DMS53 (cell line): ENCODE measurements at regions not wholly inside any gene's neighbourhood (a gene's known extent, or its start where the extent isn't known, plus 50 kb on each side); places are given as distances from the start of the nearest gene placed in this dataset.

Source experiments
- DNase-seq: peaks from one replicate; lab custom pipeline; 2025; lab: John Stamatoyannopoulos, UW

DNA sequence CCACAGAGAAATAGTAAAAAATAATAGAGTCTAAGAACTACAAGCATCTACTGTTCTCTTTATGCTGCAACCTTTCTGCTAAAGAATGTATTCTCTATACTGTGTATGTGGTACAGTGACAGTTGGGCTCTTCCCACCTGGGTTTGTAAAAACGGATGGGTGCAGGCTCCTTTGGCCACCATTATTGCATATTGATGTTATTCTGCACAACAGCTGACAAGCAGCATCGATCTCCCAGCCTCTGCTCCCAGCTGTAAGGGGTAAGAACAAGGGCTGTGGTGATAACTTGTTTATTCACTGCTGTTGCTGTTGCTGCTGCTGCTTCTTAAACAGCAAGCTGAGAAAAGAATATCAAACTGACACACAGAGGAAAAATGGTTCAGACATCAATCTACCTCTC, 56.1 kb downstream of the KCNRG start:
- DNase-seq: no peak

DNA sequence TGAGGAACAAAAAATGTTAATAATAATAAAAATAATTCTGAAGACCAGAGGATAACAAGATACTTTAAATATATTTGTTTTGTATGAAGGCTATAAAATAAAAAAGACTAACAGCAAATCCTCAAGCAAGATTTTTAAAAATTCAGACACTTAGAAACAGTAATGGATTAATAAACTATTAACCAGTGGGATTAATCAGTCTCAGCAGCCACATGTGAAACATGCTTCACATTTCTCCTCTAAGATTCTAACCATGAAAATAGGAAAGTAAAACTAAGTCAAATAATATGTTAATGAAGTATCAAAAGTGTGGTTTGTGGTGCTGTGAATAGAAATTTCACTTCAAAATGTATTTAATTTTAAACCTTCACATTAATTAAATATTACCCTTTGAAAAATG, 57.4 kb downstream of the KCNRG start:
- no peak for DNase-seq

DNA sequence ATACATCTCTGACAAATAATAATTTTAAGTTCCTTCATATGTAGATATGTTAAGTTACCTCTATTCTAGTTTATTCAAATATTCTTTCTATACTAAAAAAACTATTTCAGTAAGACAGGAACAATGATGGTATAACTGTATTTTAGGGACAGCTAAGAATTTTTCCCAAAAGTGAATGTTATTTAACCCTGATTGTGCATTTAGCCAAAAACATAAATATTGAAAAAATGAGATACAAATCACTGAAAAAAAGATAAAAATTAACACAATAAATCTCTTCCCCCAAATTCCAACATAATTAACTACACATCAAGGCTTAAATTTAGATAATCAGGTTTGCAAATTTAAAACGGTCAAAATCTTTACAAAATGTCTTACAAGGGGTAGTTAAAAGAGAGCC, 58.1 kb downstream of the KCNRG start:
- no peak for DNase-seq

DNA sequence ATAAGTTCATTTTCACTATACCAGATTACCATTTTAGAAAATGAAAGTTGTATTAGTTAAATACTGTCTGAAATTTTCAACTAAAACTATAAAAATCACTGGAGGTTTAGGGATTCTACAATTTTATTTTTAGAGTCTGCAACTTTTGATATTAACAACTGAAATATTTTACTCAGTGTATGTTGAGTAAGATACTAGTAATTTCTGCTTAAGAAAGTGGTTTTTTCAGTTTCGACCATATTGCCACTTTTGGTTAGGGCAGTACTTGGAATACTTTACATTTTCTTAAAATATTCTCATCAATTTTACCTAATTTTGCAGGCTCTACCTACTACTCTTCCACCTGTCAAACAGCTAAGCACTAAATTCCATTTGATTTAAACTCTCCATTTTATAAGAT, 59.6 kb downstream of the KCNRG start:
- DNase-seq: no peak

DNA sequence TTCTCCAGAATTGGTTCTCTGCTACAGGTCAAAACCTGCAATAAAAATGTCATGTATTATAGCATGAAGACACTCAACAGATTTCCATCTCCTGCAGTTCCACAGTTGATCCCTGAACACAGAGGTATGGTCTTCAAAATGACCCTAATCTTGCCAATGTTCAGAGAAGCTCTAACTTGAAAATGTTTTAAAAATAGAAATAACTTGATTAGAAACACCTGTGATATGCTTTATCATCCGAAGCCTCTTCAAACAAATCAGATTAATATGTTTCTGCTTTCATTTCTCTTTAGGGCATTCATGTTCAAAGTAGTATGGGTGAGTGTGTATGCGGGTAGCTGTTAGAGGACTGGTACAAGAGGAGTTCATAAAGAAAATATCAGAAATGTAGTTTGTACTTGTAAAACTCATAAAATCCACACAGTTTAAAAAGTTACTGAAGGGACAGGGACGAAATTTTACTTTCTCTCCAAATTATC, 60.4 kb downstream of the KCNRG start:
- no peak for DNase-seq

DNA sequence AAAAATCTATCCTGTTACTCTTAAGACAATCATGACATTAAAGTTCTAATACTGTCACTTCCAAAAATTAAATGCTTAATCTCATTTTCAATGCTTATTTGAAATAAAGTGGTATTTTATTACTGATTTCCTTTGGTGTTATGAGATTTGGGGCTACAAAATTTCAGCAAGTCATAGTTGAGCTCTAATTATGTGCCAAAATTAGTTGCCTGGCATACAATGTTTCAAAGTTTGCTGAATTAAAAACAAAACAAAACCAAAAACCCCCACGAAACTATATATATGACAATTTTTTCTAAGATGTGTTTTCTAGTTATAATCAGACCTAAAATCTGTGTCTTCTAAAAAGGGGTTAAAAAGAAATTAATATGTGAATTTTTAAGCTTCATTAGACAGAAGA, 62.2 kb downstream of the KCNRG start:
- no peak for DNase-seq

DNA sequence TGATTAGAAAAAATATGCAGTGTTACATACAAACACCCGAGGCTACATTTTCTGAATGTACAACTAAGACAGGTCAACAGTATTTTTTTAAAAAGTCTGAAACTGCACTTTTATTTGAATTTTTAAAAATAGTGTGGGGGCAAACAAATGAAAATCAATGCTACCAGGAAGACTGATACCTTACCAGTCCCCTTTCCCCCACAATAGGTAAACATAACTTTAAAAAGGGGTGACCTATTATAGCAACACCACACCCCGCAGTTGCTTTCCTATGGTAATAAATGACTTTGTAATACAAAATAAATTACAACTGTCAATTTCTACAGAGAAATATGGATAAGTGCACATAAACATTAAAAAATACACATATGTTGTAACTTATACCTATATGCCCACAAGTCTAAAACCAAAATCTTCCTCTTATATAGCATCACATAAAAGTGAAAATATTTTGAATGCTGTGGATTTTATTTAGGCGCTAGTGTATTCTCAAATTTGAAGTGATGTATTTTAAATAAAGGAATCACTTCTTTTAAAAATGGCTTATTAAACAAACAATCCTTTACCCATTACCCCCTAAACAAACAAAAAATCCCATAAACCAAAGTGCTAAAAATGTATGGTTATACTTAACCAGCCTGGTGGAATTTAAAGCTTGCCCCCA, 63.1 kb downstream of the KCNRG start:
- DNase-seq: no peak

DNA sequence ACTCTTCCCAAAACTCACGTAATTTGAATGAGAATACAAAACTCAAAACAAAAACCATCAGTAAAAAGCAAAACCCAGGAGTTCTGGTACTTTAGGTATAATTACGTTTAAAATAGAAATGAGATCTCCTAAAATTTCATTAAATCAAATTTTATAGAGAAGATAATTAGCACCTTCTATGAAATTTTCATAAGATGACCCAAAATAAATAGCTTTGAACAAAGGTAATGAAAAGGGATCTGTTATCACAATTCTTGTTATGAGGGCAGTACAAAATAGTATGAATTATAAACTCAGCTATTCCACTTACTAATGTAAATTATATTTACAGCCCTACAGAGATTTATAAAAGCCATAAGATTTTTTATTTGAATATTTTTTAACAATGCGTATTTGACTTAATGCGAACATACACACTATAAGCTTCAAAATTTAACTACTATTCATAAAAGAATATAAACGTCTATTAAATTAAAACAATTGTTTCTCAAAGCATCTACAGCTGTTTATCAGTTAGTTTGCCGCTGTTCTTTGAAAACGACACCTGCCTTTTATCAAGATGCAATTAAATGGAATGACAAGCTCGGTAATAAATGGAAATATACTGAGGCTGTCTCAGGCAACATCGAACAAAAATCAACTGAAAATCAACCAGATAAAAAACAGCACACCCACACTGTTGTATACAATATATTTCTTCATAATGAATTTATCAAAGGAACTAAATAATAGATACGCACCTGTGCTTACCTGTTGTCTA, 63.8 kb downstream of the KCNRG start:
- no peak for DNase-seq

DNA sequence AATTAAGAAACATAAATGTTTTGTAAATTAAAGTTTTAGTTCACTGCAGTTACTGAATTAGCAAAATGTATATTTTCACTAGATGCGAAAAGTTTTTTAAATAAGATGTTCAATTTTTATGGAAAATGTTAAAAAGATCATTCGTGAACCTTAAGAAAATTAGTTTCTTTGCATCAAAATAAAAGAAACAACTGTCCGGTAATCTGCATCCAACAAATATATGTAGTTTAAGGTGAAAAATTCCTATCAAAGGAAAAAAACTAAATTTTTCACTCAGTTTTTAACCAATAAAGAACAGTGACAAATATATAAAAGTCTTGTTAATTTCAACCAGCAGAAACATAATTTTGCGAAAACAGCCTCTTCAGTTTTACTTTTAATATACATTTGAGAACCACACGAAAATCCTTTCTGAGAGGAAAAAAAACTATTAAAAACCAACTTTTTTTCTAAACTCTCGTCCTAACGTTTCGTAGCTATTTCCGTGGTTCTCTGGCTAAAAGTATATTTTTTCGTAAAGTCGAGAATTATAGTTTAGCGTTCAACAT, 64.5 kb downstream of the KCNRG start:
- DNase-seq: no peak

DNA sequence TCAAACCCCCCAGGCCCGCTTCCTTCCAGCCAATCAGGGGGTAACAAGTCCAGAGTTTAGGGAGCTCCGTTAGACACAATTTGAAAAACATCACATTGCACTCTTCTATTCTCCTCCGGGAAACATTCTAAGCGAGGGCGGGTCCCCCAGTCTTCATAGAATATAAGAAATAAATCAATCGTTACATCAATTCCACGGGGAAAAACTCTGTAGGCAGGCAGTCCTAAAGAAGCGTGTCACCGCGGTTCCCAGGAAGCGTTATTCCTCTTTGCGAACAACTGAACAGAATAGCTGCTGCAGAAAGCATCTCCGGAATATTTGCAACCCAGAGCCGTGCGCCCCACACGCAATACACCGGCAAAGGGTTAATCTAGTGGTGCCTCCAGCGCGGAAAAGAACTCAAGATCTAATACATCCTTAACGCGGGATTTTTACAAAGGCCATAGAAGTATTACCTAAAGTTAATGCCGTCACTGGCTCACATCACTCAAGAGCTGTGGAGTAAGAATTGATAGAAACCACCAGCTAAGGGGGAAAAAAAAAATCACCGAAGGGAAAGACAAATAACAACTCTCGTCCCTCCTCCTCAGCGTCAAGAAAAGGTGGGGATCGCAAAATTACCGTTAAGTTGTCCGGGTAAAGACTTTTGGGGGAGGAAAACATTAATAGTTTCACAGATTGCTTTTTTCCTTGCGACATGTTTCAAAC, 65.1 kb downstream of the KCNRG start:
- DNase-seq: peak; percentile 58

DNA sequence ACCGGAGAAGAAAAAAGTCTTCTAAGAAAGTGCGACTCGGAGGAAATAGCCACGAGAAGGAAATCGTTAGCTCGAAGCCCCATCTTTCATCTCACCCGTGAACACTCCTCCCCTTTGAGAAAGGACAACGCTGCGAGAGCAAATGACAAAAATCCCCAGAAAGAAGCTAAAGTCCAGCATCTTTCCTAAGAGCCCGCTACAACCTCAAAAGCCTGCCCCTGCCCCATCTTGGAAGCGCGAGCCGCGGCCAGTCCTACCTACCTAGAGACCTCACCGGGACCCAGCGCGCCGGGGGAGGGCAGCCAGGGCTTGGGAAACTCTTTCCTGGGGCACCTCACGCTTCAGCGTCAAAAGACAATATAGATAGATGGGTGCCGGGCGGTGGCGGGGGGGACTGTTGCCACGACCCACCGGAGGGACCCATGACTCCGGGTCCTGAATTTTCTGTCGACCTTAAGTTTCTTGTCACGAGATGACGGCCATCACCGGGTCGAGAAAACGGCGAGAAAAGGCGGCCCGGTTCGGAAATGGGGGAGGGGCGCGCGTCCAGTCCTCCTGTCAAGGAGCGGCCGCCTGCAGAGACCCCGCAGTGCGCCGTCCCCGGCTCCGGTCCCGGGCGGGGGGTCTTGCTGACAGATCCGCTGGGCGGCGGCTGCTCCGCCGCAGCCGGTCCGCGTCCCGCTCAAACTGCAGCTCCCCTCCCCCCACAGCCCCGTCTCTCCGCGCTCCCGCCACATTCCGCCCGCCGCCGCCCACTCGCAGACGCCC, 65.9 kb downstream of the KCNRG start:
- peak; percentile 68 for DNase-seq

DNA sequence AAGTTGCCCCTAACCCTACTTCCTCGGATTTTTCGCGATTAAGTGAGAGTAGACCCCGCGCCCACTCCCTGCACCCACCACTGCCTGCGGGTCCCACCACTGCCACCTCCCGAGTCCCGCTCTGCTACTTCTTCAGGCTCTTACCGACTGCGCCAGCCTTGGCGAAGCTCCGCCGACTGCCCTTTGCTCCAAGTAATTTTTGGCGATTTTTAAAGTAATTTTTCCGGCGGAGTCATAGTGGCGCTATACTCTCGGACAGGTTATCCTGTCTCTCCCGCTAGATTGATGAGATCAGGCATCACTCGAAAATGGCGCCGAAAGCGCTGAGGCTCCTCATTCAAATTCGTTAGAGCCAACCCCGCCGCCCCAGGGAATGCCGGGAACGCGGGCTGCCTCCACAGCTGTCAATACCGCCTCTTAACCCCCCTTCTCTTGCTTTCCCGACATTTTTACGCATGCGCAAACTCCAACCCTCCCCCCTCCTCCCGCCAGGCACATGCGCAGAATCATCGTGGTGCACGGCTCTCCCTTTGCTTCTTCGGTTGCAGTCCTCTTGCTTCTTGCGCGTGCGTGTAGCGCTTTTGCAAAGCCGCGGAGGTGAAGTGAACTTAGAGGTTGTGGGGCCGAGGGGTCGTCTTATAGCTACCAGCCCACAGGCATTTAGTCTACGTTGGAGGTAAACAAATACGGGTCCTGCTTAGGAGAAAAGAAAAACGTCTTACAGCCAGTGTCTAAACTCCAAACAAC, 66.6 kb downstream of the KCNRG start:
- DNase-seq: peak; percentile 98

DNA sequence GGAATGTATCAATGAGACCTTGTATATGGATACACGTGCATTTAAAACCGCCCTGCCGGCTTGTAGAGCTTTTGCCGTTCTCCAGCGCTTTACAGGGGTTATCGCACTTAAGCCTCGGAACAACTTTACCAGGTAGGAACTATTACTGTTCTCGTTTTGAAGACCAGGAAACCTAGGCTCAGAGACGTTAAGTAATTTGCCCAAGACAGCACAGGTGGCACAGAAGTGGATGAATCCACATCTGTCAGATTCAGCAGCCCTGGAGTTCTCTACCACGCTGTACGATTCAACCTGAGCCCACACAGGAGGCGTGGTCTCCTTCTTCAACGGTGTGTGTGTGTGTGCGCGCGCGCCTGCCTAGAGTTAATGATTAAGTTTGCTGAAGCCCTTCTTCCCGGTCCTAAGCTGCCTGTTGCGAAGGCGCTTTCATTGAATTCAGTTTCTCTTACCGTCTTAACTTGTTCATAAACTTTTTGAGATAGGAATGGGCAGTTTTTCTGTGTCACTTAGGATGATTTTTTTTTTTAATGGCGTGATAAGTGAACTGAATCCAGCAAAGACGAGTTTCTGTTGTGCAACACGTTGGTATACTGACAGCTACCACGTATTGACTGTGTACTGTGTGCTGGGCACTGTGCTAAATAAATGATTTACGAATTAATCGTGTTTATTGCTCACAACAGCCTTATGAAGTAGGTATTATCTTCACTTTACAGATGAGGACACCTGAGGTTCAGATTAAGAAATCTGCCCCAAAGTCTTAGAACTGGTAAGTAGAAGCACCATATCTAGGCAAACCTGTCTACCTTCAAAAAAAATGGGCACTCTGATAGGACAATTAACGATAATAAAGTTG, 67.4 kb downstream of the KCNRG start:
- DNase-seq: peak; percentile 96

DNA sequence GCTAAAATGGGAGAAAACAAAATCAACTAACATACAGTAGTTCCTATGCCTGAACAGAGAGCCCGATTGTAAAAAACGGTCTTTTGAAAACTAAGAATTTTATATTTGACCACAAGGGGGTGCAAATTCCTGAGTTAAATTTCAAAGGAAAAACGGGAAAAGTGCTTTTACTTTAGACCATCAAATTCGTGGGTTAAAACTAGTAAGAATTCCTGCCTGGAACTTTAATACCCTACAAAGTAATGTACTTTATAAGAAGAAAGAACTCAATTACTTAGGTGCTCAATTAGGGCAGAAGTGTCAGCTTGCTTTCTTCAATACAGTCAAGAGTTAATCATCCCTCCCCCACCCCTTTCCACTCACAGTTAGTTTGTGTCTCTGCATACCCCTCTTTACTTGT, 69.8 kb downstream of the KCNRG start:
- DNase-seq: peak; percentile 65

DNA sequence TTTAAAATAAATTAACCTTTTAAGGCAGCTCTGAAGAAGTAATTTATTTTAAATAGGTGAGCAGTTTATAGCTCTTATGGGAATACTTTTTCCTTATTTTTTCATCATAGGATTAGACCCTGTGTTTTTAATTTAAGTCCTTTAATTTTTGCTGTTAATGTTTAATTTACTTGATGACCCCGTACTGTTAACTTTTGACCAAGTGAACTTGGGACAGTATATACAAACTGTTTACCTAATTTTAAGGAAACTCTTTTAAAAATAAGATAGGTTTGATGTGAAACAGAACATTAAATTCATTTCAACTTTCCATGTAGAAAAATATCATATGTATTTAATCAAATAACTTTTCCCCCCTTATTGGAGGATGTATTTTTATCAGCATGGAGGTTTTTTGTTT, 74.4 kb downstream of the KCNRG start:
- DNase-seq: no peak

DNA sequence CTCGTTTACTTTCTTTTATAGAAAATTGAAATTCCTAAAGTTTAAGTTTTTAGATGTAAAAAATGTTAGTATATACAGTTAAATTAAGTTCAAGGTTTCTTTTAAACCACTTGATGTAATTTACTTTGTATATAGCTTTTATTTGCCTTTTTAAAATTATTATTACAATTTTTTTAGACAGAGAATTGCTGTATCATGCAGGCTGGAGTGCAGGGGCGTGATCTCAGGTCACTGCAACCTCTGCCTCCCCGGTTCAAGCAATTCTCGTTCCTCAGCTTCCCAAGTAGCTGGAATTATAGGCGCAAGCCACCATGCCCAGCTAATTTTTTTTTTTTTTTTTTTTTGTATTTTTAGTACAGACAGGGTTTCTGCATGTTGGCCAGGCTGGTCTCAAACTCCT, 75.0 kb downstream of the KCNRG start:
- DNase-seq: no peak

DNA sequence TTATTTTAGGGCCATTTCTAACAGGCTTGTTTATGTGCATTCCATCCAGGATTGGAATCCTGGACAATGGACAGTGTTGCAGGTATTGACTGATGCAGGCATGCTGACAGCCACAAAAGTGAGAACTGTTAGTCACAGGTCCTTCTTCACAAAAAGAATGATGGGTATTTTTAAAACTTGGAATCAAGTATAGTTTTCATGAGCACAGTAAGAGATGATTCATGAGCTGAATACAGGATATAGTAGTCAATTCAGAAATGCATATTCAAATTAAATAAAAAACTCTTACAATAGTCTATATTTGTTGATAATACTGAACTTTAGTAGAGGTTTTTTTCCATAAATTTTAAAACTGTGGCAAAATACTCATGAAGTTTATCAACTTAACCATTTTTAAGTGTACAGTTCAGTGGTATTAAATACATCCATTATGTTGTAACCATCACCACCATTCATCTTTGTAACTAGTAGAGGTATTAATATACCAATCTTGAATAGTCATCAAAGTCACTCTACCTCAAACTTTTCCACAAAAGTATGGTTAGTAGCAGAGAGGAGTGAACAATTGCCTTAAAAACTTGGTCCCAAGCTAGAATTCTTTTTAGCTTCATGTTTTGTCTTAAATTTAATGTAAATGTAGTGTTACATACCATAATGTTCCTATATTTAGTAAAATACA, 79.5 kb downstream of the KCNRG start:
- DNase-seq: no peak

DNA sequence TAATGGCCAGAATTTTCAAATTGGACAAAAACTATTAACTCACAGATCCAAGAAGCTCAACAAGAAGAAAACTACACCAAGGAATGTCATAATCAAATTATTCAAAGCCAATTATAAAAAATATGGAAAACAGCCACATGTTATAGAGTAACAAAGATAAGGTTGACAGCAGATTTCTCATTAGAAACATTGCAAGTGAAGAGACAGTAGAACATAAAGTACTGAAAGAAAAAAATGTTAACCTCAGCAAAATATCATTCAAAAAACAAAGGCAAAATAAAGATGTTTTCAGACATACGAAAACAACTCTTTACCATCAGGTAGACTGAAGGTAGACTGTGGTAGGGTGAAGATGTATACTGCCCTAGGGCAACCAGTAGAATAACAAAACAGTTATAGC, 83.4 kb downstream of the KCNRG start:
- no peak for DNase-seq

DNA sequence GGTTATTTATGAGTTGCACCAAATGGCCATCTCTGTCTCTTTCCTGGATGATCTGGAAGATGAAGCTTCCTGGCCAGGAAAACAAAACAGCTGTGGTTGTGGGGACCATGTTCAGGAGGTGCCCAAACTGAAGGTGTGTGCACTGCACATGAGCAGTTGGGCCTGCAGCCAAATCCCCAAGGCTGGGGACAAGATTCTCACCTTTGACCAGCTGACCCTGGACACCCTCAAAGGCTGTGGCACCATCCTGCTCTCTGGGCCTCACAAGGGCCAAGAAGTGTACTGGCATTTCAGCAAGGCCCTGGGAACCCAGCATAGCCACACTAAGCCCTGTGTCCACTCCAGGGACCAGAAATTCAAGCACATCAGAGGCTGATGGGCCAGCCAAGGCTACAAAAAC, 84.2 kb downstream of the KCNRG start:
- no peak for DNase-seq

DNA sequence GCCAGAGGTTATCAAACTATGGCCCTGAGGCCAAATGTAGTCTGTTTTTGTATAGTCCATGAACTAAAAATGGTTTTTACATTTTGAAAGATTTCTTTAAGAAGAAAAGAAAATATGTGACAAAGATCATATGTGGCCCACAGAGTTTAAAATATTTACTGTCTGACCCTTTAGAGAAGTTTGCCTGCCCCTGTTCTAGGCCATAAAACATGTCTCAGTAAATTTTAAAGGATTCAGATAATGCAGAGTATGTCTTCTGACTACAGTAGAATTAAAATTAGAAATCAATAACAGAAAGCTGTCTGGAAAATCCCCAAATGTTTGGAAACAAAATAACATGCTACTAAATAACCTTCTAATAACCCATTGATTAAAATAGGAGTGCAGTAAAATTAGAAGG, 86.3 kb downstream of the KCNRG start:
- DNase-seq: no peak
